ENCODE measurements at regions not wholly inside any gene's neighbourhood (a gene's known extent, or its start where the extent isn't known, plus 50 kb on each side); places are given as distances from the start of the nearest gene placed in this dataset.

GRCh38 chr7:32298408-32299132, 191.6 kb downstream of the LSM5 start:
- Histone ChIP-seq H3F3A (ENCODE audit: low read length, unreplicated experiment) (no peaks in the 10 kb centered on the region), H3K27me3 (ENCODE audit: low read length) (peaks cover 95% of the 10 kb centered on the region), H3K4me2 (ENCODE audit: low read length) (no peak overlapping the region), H3K27ac (ENCODE audit: low read length) (no peak overlapping the region), H3K9me2 (replicated peaks; ENCODE audit: low read length) (no peaks in the 10 kb centered on the region), H3K4me1 (ENCODE audit: insufficient read depth, low read length) (no peaks in the 10 kb centered on the region), H3K79me2 (ENCODE audit: low read length) (no peaks in the 10 kb centered on the region), H3K36me3 (ENCODE audit: low read depth, low read length) (no peaks in the 10 kb centered on the region), H3K4me3 (ENCODE audit: low read length) (no peak overlapping the region), H3K9me3 (ENCODE audit: low read length) (no peaks in the 10 kb centered on the region), H3K9ac (ENCODE audit: low read length) (no peak overlapping the region), H4K20me1 (ENCODE audit: low read length) (no peaks in the 10 kb centered on the region), H2AFZ (ENCODE audit: low read length) (no peak overlapping the region)
- ChIA-PET CTCF (no interaction called here), POLR2A (ENCODE audit: unreplicated experiment) (no interaction called here)
- ATAC-seq (no peak), DNase-seq (no peak)
- BruUV-seq (replicated peaks) = no TSS peak
- TF ChIP-seq EZH2 (IDR thresholded peaks at IDR 0.05; ENCODE audit: low read length, unreplicated experiment) (no peak), EZH2phosphoT487 (IDR thresholded peaks at IDR 0.05; ENCODE audit: borderline replicate concordance, low read length) (no peak)
- TF ChIP-seq, protein P1, sequence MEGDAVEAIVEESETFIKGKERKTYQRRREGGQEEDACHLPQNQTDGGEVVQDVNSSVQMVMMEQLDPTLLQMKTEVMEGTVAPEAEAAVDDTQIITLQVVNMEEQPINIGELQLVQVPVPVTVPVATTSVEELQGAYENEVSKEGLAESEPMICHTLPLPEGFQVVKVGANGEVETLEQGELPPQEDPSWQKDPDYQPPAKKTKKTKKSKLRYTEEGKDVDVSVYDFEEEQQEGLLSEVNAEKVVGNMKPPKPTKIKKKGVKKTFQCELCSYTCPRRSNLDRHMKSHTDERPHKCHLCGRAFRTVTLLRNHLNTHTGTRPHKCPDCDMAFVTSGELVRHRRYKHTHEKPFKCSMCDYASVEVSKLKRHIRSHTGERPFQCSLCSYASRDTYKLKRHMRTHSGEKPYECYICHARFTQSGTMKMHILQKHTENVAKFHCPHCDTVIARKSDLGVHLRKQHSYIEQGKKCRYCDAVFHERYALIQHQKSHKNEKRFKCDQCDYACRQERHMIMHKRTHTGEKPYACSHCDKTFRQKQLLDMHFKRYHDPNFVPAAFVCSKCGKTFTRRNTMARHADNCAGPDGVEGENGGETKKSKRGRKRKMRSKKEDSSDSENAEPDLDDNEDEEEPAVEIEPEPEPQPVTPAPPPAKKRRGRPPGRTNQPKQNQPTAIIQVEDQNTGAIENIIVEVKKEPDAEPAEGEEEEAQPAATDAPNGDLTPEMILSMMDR (conservative IDR thresholded peaks at IDR 0.05; ENCODE audit: low read depth, low read length) = no peak
- intact Hi-C loops (cut with micrococcal nuclease) = no loop called here

DNA sequence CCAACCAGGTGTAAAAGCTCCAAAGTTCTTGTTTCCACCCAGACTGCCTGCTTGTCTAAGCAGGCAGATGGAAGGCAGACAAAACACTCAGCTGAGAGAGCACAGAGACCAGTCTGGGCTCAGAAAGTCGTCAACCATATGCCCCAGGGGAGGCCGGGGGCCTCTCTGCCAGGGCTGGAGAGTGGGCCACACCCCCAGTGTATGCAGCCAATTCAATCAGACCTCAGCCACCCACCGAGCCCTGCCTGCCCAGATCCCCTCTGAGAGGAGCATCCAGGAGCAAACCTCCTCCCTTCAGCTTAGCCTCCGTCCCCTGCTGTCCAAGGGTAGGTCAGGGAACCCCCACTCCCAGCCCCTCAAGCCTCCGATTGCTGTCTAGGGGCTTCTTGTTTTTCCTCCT, 196.3 kb downstream of the LSM5 start:
- ATAC-seq = no peak
- CTCF ChIA-PET = no interaction called here

More for the DNA sequence above, 196.3 kb downstream of the LSM5 start:
- no peaks in the 10 kb centered on the region for H3F3A ChIP-seq (ENCODE audit: low read length, unreplicated experiment)
- H3K79me2 ChIP-seq (ENCODE audit: low read length) = no peaks in the 10 kb centered on the region
- POLR2A ChIA-PET (ENCODE audit: unreplicated experiment) = no interaction called here
- H3K36me3 ChIP-seq (ENCODE audit: low read depth, low read length) = no peaks in the 10 kb centered on the region
- no peak overlapping the region for H3K4me3 ChIP-seq (ENCODE audit: low read length)
- H3K27ac ChIP-seq (ENCODE audit: low read length) = no peak overlapping the region
- no peak overlapping the region for H3K9ac ChIP-seq (ENCODE audit: low read length)
- TF ChIP-seq EZH2 (IDR thresholded peaks at IDR 0.05; ENCODE audit: low read length, unreplicated experiment) (no peak), EZH2phosphoT487 (IDR thresholded peaks at IDR 0.05; ENCODE audit: borderline replicate concordance, low read length) (no peak)
- TF ChIP-seq, protein P1 (conservative IDR thresholded peaks at IDR 0.05; ENCODE audit: low read depth, low read length) = no peak
- no peaks in the 10 kb centered on the region for H3K4me1 ChIP-seq (ENCODE audit: insufficient read depth, low read length)
- no peak for DNase-seq
- no peaks in the 10 kb centered on the region for H4K20me1 ChIP-seq (ENCODE audit: low read length)
- no peaks in the 10 kb centered on the region for H3K9me3 ChIP-seq (ENCODE audit: low read length)
- H3K4me2 ChIP-seq (ENCODE audit: low read length) = no peak overlapping the region
- BruUV-seq (replicated peaks) = no TSS peak
- intact Hi-C loops (cut with micrococcal nuclease) = no loop called here
- no peak overlapping the region for H2AFZ ChIP-seq (ENCODE audit: low read length)
- H3K9me2 ChIP-seq (replicated peaks; ENCODE audit: low read length) = no peaks in the 10 kb centered on the region
- peaks cover 89% of the 10 kb centered on the region for H3K27me3 ChIP-seq (ENCODE audit: low read length)

Data from PC-3 (cell line).